ENCODE measurements at regions not wholly inside any gene's neighbourhood (a gene's known extent, or its start where the extent isn't known, plus 50 kb on each side); places are given as distances from the start of the nearest gene placed in this dataset.

- no peak for TF ChIP-seq EZH2 (IDR thresholded peaks at IDR 0.05; ENCODE audit: low read length)
- TF ChIP-seq, protein P1, sequence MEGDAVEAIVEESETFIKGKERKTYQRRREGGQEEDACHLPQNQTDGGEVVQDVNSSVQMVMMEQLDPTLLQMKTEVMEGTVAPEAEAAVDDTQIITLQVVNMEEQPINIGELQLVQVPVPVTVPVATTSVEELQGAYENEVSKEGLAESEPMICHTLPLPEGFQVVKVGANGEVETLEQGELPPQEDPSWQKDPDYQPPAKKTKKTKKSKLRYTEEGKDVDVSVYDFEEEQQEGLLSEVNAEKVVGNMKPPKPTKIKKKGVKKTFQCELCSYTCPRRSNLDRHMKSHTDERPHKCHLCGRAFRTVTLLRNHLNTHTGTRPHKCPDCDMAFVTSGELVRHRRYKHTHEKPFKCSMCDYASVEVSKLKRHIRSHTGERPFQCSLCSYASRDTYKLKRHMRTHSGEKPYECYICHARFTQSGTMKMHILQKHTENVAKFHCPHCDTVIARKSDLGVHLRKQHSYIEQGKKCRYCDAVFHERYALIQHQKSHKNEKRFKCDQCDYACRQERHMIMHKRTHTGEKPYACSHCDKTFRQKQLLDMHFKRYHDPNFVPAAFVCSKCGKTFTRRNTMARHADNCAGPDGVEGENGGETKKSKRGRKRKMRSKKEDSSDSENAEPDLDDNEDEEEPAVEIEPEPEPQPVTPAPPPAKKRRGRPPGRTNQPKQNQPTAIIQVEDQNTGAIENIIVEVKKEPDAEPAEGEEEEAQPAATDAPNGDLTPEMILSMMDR (optimal IDR thresholded peaks at IDR 0.05 in 1 of 3, IDR thresholded peaks at IDR 0.05 in 1 of 3, conservative IDR thresholded peaks at IDR 0.05 in 1 of 3; ENCODE audit: extremely low read depth in 1 of 3, insufficient read depth in 2 of 3, low read length in 3 of 3), result no peak
Measured at GRCh38 chr4:104066533-104066932, 346.7 kb upstream of the TACR3 start.
